PC-3 (cell line): ENCODE measurements at regions not wholly inside any gene's neighbourhood (a gene's known extent, or its start where the extent isn't known, plus 50 kb on each side); places are given as distances from the start of the nearest gene placed in this dataset.

Source experiments
- ATAC-seq: fragments of 200-7000 bp; cut with Tn5 transposase; 2 replicates; pipeline ENCODE4 v1.9.1; 2020; ENCODE audit warnings: mild to moderate bottlenecking, moderate library complexity
- BruUV-seq: library from RNA; stranded (reverse); fragments of 400-500 nt; replicated peaks from 2 replicates; lab custom pipeline; 2021; lab: Mats Ljungman, UMichigan
- CTCF ChIA-PET: fragments of 300-600 bp; sonication (Branson Sonifier 250); formaldehyde crosslinking; loops from one replicate; lab custom pipeline; 2022; ENCODE audit warnings: antibody characterized with exemption; lab: Charles Lee
- POLR2A ChIA-PET: fragments of 300-600 bp; sonication (Branson Sonifier 250); formaldehyde crosslinking; loops from one replicate; lab custom pipeline; 2022; ENCODE audit warnings: antibody characterized with exemption; ENCODE audit not compliant: unreplicated experiment; lab: Charles Lee
- DNase-seq: peaks from one replicate; pipeline ENCODE4 v3.0.0-alpha.2; 2015
- H2AFZ ChIP-seq: fragments of 300-600 bp; sonication (generic); 2 replicates; pipeline ENCODE4 v1.6.0; 2016; ENCODE audit warnings: antibody characterized with exemption, low read length
- H3F3A ChIP-seq: fragments of 300-600 bp; sonication (generic); one replicate; pipeline ENCODE4 v1.6.0; 2017; ENCODE audit warnings: antibody characterized with exemption, low read length, control low read depth, mild to moderate bottlenecking; ENCODE audit not compliant: unreplicated experiment
- H3K27ac ChIP-seq: fragments of 300-600 bp; sonication (generic); 2 replicates; pipeline ENCODE4 v1.5.1; 2016; ENCODE audit warnings: mild to moderate bottlenecking, low read length
- H3K27me3 ChIP-seq: fragments of 300-600 bp; sonication (generic); 2 replicates; pipeline ENCODE4 v1.6.1; 2016; ENCODE audit warnings: low read length, mixed read lengths
- H3K36me3 ChIP-seq: fragments of 300-600 bp; sonication (generic); 2 replicates; pipeline ENCODE4 v1.6.1; 2016; ENCODE audit warnings: low read depth, mixed run types, low read length, mixed read lengths
- H3K4me1 ChIP-seq: fragments of 300-600 bp; sonication (generic); 2 replicates; pipeline ENCODE4 v1.5.1; 2016; ENCODE audit warnings: low read length; ENCODE audit not compliant: insufficient read depth
- H3K4me2 ChIP-seq: fragments of 300-600 bp; sonication (generic); 2 replicates; pipeline ENCODE4 v1.6.0; 2016; ENCODE audit warnings: low read length
- H3K4me3 ChIP-seq: fragments of 300-600 bp; sonication (generic); 2 replicates; pipeline ENCODE4 v1.5.1; 2016; ENCODE audit warnings: mild to moderate bottlenecking, low read length, mixed read lengths
- H3K79me2 ChIP-seq: fragments of 300-600 bp; sonication (generic); 2 replicates; pipeline ENCODE4 v1.6.1; 2017; ENCODE audit warnings: low read length, mixed read lengths
- H3K9ac ChIP-seq: fragments of 300-600 bp; sonication (generic); 2 replicates; pipeline ENCODE4 v1.6.0; 2016; ENCODE audit warnings: mild to moderate bottlenecking, low read length
- H3K9me2 ChIP-seq: fragments of 300-600 bp; sonication (generic); replicated peaks from 2 replicates; pipeline ENCODE4 v1.6.1; 2016; ENCODE audit warnings: mixed run types, low read length, mixed read lengths
- H3K9me3 ChIP-seq: fragments of 300-600 bp; sonication (generic); 2 replicates; pipeline ENCODE4 v1.6.1; 2016; ENCODE audit warnings: low read length, mixed read lengths
- H4K20me1 ChIP-seq: fragments of 300-600 bp; sonication (generic); 2 replicates; pipeline ENCODE4 v1.6.1; 2016; ENCODE audit warnings: low read length, mixed read lengths
- CTCF ChIP-seq: fragments of 300-600 bp; sonication (generic); conservative IDR thresholded peaks from 2 replicates; pipeline ENCODE4 v1.5.1; 2017; ENCODE audit warnings: antibody characterized with exemption, low read depth, mild to moderate bottlenecking, low read length
- EZH2 ChIP-seq: fragments of 300-600 bp; sonication (generic); IDR thresholded peaks from one replicate; pipeline ENCODE4 v1.6.1; 2017; ENCODE audit warnings: antibody characterized with exemption, mild to moderate bottlenecking, low read length; ENCODE audit not compliant: unreplicated experiment
- EZH2phosphoT487 ChIP-seq: fragments of 300-600 bp; sonication (generic); IDR thresholded peaks from 2 replicates; pipeline ENCODE4 v1.6.1; 2018; ENCODE audit warnings: mild to moderate bottlenecking, antibody characterized with exemption, low read length, borderline replicate concordance
- intact Hi-C: fragments of 100-400 bp; cut with micrococcal nuclease; formaldehyde crosslinking; loops from 2 replicates; pipeline ENCODE4 v1.9.0; 2023

GRCh38 chr7:132677918-132678317 is 101.6 kb upstream of the PLXNA4 start:
- intact Hi-C loops = no loop called here
- Histone ChIP-seq H2AFZ (no peak overlapping the region), H3K4me3 (no peak overlapping the region), H3K4me2 (no peak overlapping the region), H3K9me3 (no peaks in the 10 kb centered on the region), H3K27me3 (peaks cover 26% of the 10 kb centered on the region; the same call in 1 of the 2 replicates), H3F3A (no peaks in the 10 kb centered on the region), H3K4me1 (no peaks in the 10 kb centered on the region), H3K9me2 (no peaks in the 10 kb centered on the region), H3K9ac (no peak overlapping the region), H3K79me2 (no peaks in the 10 kb centered on the region), H4K20me1 (no peaks in the 10 kb centered on the region), H3K27ac (no peak overlapping the region), H3K36me3 (no peaks in the 10 kb centered on the region)
- TF ChIP-seq EZH2phosphoT487 = no peak
- no peak for TF ChIP-seq CTCF
- no peak for TF ChIP-seq EZH2
- DNase-seq = no peak
- ChIA-PET POLR2A (no interaction called here), CTCF (no interaction called here)
- BruUV-seq = no TSS peak
- ATAC-seq = no peak

- Histone ChIP-seq H3K4me2 (no peak overlapping the region), H3K9ac (no peak overlapping the region), H3K4me3 (no peak overlapping the region), H3F3A (no peaks in the 10 kb centered on the region), H3K27me3 (peaks cover 12% of the 10 kb centered on the region; the same call in 1 of the 2 replicates), H2AFZ (no peak overlapping the region), H3K4me1 (no peaks in the 10 kb centered on the region), H4K20me1 (no peaks in the 10 kb centered on the region), H3K36me3 (no peaks in the 10 kb centered on the region), H3K27ac (no peak overlapping the region), H3K9me2 (no peaks in the 10 kb centered on the region), H3K79me2 (no peaks in the 10 kb centered on the region), H3K9me3 (no peaks in the 10 kb centered on the region)
- TF ChIP-seq EZH2phosphoT487 = no peak
- no peak for TF ChIP-seq CTCF
- TF ChIP-seq EZH2 = no peak
- intact Hi-C loops = no loop called here
- ATAC-seq = no peak
- ChIA-PET CTCF (no interaction called here), POLR2A (no interaction called here)
- no peak for DNase-seq
- BruUV-seq = no TSS peak
These were observed 96.1 kb upstream of the PLXNA4 start for GRCh38 chr7:132672200-132672990.

DNA sequence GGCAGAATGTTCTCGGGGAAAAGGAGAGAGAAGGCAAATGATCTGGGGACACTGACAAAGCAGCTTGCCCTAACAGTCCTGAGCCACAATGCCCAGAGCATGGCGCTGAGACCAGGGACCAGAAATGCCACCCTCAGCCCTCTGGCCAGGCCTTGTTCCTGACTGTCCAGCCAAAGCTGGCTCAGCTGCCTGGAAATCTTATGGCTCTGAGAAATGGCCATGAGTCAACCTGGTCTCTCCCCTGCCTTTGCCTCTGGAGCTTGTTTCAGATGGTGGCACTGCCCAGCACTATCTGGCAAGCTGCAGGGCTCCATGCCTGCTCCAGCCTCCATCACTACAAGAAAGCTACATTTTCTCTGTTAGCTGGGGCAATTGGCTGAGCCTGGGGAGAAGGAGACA is 90.5 kb upstream of the PLXNA4 start:
- no peak overlapping the region for H3K27ac ChIP-seq
- no peak overlapping the region for H3K4me3 ChIP-seq
- no TSS peak for BruUV-seq
- no peak overlapping the region for H2AFZ ChIP-seq
- no peak overlapping the region for H3K9ac ChIP-seq
- TF ChIP-seq EZH2 (no peak), CTCF (no peak), EZH2phosphoT487 (no peak)
- H3K27me3 ChIP-seq = 0 out of 2 replicates have a peak, but pooled peaks cover 5% of the 10 kb centered on the region
- no peaks in the 10 kb centered on the region for H3K9me3 ChIP-seq
- H3K9me2 ChIP-seq = no peaks in the 10 kb centered on the region
- DNase-seq = no peak
- no peaks in the 10 kb centered on the region for H4K20me1 ChIP-seq
- no peaks in the 10 kb centered on the region for H3F3A ChIP-seq
- H3K36me3 ChIP-seq = no peaks in the 10 kb centered on the region
- ATAC-seq = no peak
- ChIA-PET CTCF (no interaction called here), POLR2A (no interaction called here)
- no peaks in the 10 kb centered on the region for H3K4me1 ChIP-seq
- no peak overlapping the region for H3K4me2 ChIP-seq
- no peaks in the 10 kb centered on the region for H3K79me2 ChIP-seq
- intact Hi-C loops = no loop called here
